ENCODE measurements at regions not wholly inside any gene's neighbourhood (a gene's known extent, or its start where the extent isn't known, plus 50 kb on each side); places are given as distances from the start of the nearest gene placed in this dataset.
"Not testable (repeated sequence)": the region's sequence is repeated elsewhere in the genome, so short reads cannot be mapped to it uniquely, and the experiment has no call there.

DNA sequence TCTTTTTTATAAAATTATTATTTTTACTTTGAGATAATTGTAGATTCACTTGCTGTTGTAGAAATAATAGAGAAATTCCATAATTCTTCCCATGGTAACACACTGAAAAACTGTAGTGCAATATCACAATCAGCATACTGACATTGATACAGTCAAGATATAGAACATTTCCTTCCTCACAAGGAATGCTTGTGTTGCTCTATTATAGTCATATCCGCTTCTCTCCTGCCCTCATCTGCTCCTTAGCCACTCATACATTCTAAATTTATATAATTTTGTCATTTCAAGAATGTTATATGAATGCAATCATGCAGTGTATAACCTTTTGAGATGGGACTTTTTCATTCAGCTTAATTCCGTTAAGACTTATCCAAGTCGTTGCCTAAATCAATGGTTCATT lies 320.2 kb downstream of the BARHL2 start:
- no peak for DNase-seq

DNA sequence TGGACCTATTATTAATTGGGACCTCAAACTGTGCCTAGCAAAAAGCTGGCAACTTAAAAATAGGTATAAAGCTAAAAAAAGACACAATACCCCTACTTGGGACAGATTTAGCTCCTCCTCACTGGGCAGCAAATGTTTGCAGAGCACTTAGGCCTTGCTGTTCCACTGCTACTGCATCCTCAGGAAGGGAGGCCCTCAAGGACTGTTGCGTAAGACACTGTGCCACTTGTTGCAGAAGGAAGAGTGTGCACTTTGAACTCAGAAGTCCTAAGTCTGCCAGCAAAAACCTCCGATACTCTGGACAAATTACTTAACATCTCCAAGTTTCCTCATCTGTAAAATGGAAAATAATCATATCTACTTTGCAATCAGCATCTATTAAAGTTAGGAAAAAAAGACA lies 322.9 kb downstream of the BARHL2 start:
- DNase-seq, result no peak

DNA sequence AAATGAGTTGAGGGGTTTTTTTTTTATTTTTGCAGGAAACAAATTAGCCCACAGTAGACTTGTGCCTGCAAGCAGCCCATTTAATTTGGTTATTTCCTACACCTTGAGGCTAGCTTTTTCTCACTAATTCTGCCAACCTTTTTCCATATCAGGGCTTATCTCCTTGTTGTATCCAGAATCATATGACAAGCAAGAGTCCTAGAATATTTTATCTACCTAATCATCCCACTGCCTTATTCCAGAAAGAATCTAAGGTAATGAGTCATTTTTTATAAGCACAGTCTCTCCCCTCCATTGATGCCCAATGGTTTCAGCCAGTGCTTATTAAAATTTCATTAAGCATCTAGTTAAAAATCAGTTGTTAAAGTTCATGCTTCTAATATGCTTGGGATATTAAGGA lies 324.1 kb downstream of the BARHL2 start:
- DNase-seq, result no peak

DNA sequence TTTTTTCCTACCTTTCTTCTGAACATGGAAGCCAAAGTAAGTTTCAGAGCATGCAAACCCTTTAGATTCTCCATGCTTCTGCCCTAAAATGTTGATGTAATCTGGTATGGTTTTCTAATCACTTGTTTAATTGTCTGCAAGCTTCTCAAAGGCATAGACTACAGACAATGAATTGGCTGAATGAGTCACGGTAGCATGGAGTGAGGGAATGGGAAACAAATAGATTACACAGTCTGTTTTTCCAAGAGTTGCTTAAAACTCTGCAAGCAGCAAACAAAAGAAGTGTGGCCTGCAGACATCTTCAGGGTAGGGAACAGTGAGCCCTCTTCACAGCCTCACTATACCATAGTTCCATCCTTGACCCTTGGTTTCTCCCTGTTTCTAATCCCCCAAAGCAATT lies 326.0 kb downstream of the BARHL2 start:
- no peak for DNase-seq

DNA sequence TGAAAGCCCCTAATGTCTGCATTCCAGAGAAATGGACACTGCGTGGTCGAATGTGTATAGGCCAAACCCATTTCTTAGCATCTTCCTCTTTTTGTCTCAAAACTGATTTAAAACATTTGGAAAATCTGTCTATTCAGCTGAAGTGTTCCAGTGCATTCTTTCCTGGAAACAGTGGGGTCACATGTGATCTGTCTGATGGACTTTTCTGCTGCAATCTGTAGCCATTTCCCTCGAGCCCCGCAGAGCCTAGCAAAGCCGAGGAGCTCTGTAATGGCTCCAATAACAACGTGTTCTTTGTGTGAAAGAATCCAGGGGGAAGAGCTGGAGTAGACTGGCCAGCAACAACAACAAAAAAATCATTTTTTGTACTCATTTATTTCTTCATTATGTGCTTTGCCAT lies 329.3 kb downstream of the BARHL2 start:
- no peak for DNase-seq

DNA sequence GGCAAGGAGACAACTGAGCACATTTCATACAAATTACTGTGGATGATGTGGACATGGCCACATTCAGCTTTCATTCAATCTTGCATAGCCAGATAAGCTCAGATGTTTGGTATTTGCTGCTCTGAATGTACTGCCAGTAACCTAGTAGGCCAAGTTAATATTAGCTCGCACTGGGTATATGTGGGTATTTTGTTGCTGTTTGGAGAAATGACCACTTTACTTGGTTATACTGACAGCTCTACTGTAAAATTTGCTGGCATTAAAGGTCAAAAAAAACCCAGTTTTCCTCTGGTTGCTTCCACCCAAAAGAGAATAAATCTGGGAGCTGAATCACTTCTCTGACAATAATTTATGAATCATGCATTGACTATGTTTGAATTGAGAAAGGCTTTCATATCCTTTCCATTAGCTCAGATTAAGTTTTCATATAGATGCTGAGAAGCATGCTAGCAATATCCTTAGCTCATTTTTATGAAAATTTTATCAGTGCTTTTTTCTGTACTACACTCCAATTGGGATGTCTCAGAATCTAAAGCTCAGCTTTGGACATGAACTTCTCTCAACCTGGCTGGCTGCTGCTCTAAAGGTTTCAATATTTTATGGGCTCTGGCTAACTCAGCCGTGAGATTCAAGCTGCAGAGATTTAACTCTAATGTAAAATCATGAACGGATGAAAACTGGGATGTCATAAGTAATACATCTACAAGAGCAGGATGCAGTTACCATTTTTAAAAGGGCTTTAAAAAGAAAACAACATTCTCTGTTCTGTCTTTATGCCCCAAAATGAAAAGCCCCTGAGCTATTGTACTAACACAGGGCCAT lies 330.0 kb downstream of the BARHL2 start:
- no peak for DNase-seq

DNA sequence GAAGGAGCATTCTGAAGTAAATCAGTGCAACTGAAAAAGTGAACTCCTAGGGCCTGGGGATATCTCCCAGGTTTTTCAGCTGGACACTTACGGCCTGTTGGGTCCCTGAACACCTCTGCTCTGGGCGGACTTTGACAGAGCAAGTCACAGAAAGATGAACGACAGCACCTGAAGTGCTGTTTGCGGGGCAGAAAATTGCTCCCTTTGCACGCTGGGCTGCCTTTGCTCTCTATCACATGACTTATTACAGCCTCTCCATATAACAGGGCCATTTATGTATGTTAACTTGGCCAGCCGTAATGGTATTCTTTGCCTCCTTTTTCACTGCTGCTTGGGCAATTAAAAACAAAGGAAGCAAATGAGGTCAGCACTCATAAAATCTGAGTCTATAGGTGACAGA lies 332.9 kb downstream of the BARHL2 start:
- DNase-seq, result no peak

DNA sequence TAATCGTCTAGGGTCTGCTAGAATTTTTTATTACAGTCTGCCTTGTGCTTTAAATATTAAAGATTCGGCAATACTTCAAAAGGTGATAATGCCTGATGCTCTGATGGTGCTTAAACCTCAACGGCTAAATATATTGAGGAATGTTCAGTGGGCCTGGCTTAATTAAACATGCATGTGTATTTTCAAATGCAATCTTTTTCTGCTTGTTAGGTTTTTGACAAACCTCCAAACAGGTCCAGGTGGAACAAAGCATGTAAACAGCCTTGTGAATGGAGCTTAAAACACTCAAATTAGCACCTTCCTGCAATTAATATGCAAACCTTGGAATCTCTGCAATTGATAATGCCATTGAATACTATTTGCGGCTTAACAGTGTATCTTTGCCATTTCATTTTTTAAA lies 334.9 kb downstream of the BARHL2 start:
- DNase-seq, result no peak

DNA sequence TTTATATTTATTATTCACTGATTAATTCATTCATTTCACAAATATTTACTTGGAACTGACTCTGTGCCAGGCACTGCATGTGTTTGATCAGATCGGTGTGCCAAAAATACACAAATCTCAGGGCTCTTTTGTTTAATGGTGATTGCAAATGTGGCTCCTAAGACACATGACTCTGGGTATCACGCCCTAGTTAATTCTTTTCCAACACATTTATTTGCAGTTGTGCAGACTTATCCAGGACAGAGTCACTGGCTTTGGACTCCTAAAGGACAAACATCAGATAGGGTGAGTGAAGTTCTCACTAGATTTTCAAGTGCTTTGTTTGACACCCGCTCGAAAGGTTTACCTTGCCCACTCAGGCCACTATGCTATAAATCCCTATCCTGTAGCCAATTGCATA lies 335.5 kb downstream of the BARHL2 start:
- no peak for DNase-seq

DNA sequence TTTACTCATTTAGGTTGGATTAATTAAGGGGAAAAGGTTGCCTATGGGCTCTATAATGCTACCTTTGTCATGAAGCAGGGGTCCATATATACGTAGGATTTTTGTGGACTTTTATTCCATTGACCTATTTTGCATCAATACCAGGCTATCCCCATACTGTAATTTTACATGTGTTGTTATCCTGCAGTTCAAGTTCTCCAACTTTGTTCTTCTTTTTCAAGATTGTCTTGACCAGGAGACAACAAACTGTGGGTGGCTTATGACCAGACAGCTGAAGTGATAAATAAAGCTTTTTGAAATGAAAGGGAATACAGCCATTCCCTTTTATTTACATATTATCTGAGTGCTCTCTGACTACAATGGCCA lies 345.7 kb downstream of the BARHL2 start:
- DNase-seq, result peak; percentile 14

DNA sequence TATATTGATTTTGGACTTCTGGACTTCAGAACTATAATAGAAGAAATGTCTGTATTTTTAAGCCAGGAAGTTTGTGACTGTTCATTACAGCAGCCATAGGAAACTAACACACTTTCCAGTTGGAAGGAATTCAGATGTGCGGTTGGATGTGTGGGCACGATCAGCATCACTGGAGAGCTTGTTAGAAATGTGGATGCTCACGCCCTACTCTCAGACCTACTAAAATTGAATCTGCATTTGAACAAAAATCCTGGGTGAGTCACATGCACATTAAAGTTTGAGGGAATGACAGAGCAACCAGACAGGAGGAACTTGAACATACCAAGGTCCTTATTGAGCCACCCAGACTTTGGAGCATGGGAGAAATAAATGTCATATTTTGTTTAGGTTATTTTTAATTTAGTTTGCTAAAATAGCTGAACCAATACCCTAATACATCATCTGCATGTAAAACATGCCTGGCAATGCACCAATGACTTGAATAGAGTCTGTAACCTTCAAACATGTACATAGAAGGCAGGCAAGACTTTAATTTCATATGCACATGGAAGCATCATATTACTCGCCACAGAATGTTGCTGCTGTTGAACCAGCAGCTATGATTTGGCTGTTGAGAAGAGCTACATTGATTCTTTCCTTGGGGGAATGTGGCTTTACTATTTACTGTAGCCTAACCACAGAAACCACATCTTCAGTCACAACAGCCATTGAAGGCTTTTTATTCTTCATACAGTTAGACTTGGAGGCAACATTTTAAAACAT lies 346.2 kb downstream of the BARHL2 start:
- peak; percentile 66 for DNase-seq

DNA sequence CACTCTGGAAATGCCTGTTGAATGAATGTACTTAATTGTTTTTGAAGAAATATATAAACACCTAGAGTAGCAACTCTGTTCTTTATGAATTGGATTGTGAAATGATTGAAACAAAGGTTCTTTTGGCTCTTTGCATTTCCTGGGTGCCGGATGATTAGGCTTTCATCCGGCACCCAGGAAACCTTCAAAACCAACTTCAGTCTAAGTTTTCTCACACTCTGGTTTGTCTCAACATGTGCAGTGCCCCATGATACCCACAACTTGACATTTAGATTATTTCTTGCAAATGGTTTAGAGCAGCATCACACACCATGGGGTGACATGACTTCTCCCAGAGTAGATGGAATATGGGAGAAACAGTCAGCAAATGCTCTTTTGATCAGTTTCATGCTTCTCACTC lies 354.9 kb downstream of the BARHL2 start:
- DNase-seq, result no peak

DNA sequence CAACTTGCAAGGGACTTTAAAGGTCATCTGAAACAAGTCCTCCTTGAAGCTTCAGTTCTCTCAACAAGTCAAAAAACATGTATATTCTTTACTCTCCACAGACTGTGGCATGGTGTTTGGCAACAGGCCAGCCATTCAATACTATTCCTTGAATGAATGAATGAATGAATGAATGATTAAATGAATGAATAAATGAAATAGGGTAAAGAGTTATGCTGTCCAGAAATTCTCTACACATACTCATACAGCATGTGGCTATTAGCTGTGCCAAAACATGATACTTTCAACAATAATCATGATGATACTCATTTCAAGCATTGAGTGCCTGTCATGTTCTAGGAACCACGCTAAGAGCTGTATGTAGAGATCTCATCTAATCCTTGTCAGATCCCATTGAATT lies 356.1 kb downstream of the BARHL2 start:
- no peak for DNase-seq

DNA sequence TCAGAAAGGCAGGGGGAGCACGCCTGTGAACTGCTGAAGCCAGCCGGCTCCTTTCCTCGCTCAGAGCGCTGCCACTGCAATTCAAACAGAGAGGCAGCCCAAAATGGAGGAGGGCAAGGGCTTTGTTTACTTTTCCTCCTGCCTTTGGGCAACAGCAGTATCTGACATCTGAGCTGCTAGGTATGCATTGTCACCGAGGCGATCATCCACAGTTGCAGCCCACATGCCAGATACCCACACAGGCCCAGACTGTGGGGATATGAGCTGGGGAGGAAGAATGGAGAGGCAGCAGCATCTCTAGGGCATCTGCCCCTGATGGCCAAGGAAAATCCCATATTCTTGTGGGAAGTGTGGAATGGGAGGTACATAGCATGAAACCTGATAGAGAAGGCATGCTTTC lies 357.1 kb downstream of the BARHL2 start:
- peak; percentile 43 for DNase-seq

DNA sequence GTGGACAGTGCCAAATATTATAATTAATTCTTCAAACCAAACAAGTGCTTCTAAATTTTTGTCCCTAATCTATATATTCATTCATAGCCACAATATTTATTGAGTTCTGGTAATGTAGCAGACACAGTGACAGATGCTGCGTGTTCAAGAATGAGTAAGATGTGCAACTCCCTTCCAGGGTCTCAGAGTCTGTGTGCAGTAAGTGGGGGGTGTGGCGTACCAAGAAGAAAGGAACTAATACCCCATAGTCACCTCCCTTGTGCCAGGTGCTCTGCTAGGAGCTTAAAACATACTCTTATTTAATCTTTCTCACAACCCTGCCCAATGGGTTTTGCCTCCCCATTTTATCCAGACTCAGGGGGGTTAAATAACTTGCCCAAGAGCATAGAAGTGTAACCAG lies 358.7 kb downstream of the BARHL2 start:
- no peak for DNase-seq

DNA sequence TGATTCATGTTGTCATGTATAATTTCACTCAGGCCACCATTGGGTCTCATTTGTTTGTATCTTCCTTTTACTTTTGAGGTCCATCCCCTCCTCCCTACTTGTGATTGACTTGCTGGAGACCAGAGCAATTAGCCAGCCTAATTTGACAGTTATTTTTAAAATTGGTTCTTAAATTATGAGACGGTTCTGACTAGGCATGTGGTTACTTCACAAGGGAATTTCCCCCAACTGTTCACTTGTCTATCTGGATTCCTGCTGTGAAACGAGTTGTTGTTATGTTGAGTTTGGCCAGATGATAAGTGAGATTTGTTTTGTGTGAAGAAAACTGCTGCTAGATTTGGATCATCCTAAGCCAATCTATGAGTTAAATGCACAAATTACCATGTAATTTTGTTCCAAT lies 359.1 kb downstream of the BARHL2 start:
- DNase-seq, result no peak

DNA sequence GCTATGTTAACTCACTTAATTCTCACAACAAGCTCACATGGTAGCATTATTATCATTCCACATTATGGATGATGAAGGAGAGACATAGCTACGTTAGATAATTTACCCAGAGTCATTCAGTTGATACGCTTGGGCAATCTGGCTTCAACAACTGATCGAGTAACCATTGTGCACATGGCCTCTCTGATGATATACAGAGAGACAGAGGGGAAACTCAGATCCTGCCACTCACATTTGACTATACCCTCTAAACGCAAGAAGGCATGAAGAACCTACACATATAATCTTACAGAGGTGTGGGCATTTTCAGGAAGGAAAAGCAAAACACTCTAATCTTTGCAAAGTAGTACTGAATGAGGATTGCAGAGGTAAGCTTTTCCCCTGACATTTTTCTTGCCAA lies 360.1 kb downstream of the BARHL2 start:
- no peak for DNase-seq

DNA sequence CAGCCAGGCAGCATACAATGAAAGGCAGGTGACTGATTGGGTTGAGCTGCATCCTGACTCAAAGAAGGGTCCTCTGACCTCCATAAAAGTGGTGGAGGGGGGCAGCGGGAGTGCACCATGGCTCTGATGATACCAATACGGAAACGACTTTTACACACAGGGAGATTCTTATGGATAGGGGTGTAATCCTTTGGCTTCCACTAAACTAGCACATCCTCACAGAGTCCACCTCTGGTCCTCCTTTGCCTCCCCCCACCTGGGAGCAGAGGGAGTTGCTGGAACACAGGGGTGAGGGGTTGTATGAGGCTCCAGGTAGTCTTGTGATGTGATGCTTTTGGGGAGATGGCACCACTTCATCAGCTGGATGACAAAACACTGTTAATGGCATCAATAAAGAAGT lies 361.0 kb downstream of the BARHL2 start:
- DNase-seq, result no peak

DNA sequence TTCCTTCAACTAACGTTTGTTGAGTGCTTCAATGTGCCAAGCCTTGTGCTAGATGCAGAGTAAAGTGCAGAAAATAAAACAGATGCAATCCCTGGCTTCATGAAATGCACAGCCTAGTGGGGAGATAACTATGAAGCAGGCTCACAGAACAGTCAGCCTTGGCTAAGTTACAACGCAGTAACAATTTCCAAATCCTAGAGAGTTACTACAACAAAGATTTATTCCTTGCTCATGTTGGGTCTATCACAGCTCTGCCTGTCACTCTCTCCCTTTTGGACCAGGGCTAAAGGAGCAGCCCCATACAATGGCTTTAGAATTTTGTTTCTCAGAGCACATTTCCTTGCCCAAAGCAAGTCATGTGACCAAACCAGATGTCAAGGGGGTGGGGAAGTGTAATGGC lies 359.8 kb downstream of the ZNF326 start:
- DNase-seq, result no peak

DNA sequence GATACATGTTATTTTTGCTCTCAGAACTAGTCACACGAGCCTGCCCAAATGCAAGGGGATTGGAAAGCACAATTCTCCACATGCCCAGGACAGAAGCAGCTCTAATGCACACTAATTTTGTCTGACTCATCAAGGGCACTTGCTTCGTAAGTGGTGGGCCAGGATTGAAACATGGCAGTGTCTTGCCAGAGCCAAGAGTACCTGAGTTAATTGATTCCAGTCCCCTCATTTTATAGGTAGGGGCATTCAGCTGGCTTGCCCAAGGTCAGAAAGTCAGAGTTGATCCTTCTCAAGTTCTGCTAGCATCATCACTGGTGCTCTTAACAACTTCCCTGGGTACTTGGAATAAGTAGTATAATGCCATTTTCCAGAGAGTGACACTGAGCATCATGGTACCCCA lies 356.1 kb downstream of the ZNF326 start:
- no peak for DNase-seq

DNA sequence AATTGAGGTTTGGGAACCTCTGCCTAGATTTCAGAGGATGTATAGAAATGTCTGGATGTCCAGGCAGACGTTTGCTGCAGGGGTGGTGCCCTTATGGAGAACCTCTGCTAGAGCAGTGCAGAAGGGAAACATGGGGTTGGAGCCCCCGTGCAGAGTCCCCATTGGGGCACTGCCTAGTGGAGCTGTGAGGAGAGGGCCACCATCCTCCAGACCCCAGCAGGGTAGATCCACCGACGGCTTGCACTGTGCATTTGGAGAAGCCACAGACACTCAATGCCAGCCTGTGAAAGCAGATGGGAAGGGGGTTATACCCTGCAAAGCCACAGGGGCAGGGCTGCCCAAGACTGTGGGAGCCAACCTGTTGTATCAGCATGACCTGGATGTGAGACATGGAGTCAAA lies 354.6 kb downstream of the ZNF326 start:
- DNase-seq, result no peak

DNA sequence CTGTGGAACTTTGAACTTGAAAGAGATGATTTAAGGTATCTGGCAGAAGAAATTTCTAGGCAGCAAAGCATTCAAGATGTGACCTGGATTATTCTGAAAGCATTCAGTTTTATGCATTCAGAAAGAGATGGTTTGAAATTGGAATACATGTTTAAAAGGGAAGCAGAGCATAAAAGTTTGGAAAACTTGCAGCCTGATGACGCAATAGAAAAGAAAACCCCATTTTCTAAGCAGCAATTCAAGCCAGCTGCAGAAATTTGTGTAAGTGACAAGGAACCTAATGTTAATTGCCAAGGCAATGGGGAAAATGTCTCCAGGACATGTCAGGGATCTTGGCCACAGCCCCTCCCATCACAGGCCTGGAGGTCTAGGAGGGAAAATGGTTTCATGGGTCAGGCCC lies 354.0 kb downstream of the ZNF326 start:
- no peak for DNase-seq

DNA sequence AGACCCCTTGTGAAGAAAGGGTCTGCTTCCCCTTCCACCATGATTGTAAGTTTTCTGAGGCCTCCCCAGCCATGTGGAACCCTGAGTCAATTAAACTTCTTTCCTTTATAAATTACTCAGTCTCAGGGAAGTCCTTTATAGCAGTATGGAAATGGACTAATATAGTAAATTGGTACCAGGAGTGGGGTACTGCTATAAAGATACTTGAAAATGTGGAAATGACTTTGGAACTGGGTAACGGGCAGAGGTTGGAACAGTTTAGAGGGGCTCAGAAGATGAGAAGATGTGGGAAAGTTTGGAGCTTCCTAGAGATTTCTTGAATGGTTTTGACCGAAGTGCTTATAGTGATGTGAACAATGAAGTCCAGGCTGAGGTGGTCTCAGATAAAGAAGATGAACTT lies 353.5 kb downstream of the ZNF326 start:
- DNase-seq, result not testable (repeated sequence)

DNA sequence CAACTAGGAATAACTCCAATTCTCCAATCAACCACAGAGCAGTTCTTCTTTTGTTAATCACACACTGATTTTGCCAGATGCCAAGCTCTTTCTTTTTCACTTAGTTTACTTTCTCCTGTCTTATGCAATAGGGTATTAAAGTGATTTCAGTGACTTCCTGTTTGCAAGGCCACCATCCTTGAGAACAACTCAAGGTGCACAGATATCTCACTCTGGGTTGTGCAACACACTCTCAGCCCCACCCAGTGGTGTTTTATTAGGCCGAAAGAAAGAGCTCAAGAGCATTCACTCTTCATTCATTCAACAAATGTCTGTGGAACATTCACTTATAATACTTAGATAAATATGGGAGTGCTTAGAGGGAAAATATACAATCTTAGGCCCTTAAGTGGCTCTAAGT lies 352.5 kb downstream of the ZNF326 start:
- no peak for DNase-seq

DNA sequence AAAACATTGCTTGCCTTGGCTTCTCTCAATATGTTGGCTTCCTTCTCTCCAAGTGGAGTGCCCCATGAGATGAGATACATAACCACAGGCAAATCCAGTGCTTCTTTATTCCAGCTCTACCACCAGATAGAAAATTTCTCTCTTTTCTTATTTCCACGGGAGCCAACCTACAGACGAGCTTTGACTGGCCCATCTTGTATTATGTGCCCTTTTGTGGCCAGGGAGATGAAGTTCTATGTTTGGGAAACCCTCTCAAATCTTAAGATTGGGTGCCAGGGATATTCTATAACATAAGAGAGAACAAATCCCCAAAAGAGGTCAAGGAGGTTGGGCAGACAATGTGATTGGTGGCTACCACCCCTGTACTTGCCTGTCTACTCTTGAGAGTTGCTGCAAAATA lies 351.8 kb downstream of the ZNF326 start:
- DNase-seq, result no peak

Measured in DMS153 (cell line).